Fibroblast of pulmonary artery (primary cell): ENCODE measurements at regions not wholly inside any gene's neighbourhood (a gene's known extent, or its start where the extent isn't known, plus 50 kb on each side); places are given as distances from the start of the nearest gene placed in this dataset.
"Not testable (repeated sequence)": the region's sequence is repeated elsewhere in the genome, so short reads cannot be mapped to it uniquely, and the experiment has no call there.

Experiments
- DNase-seq: peaks from one replicate; pipeline ENCODE4 v3.0.0-alpha.2; 2010; ENCODE audit warnings: low read depth
- H3K4me3 ChIP-seq: replicated peaks from 2 replicates; pipeline ENCODE4 v1.5.1; 2011; ENCODE audit warnings: low read depth, mild to moderate bottlenecking, control low read depth, low read length, moderate library complexity
- TF ChIP-seq, protein P1 (sequence below): IDR thresholded peaks from 2 replicates; pipeline ENCODE4 v1.5.1; 2011; ENCODE audit warnings: mild to moderate bottlenecking, control low read depth, low read length, inconsistent platforms; ENCODE audit errors: missing control alignments

DNA sequence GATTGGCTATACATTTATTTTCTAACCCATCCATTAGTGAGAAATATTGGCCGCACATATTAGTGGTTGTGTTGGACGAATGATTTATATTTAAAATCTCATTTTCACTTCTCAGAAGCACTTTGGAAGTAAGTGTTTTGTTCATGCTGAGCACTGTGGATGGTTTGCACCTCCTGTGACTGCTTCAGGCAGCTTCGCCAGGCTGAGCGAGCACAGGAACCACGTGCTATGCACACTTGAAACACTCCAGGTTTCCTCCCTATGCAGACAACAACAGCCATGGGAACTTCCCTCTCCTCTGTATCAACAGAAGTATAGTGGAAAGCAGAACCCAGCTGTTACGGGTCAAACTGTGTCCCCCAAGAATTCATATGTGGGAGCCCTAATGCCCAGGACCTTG, 67.3 kb upstream of the WDR11 start:
- TF ChIP-seq, protein P1, sequence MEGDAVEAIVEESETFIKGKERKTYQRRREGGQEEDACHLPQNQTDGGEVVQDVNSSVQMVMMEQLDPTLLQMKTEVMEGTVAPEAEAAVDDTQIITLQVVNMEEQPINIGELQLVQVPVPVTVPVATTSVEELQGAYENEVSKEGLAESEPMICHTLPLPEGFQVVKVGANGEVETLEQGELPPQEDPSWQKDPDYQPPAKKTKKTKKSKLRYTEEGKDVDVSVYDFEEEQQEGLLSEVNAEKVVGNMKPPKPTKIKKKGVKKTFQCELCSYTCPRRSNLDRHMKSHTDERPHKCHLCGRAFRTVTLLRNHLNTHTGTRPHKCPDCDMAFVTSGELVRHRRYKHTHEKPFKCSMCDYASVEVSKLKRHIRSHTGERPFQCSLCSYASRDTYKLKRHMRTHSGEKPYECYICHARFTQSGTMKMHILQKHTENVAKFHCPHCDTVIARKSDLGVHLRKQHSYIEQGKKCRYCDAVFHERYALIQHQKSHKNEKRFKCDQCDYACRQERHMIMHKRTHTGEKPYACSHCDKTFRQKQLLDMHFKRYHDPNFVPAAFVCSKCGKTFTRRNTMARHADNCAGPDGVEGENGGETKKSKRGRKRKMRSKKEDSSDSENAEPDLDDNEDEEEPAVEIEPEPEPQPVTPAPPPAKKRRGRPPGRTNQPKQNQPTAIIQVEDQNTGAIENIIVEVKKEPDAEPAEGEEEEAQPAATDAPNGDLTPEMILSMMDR, result no peak

DNA sequence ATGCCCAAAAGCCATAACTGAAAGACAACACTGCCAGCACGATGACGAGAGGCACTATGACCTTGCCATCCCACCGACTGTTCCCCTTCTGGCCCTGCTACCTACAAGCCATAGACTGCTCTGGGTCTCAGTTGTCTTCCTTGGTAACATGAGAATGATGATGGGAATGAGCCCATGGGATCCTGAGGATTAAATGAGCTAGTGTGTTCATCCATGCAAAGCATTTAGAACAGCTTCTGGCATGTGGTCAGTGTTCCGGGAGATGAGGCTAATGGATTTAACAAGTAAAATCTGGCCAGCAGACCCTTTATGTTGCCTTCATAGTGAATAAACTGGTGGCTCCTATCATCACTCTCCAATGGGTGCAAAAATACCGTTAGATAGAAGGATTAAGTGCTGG, 62.4 kb upstream of the WDR11 start:
- TF ChIP-seq, protein P1, result no peak
- DNase-seq, result no peak
- no peak overlapping the region for H3K4me3 ChIP-seq

More for the DNA sequence above, 67.3 kb upstream of the WDR11 start:
- no peak for DNase-seq
- no peak overlapping the region for H3K4me3 ChIP-seq

DNA sequence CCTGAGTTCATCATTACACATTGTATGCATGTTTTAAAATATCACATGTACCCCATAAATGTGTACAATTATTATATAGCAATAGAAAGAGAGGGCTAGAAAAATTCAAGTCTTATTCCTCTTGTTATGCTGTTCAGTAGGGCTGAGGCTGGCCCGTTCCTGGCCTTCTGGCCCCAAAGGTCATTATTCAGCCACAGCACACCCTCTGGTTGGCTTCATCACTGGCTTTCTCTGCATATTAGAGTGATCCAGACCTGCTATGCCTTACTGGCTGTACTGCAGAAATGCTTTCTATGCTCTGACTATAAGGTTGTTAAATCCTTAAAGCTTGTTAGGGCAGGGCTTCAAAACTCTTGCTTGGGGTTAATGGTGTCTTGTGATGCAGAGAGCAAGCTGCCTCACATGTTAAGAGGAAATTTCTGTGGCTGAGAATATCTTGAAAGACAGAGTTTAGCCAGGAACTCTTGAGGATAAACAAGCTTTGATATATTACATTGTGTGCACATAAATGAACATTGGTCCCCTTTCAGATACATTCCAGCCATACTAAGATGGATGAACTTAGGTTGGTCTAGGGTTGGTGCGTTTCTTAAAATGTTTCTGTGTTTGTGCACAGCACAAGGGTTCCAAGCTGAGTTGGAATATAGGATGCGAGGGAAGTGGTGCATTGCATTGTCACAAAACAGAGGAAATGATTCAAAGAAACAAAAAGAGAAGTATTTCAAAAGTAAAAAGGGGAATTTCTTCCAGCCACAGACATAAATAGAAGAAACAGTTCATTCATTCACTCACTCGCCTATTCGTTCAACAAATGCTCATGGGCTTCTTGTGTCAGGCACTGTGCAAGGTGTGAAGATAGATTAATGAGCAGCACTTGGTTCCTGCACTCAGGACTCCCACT, 61.6 kb upstream of the WDR11 start:
- no peak for DNase-seq
- TF ChIP-seq, protein P1, result no peak
- H3K4me3 ChIP-seq, result no peak overlapping the region

DNA sequence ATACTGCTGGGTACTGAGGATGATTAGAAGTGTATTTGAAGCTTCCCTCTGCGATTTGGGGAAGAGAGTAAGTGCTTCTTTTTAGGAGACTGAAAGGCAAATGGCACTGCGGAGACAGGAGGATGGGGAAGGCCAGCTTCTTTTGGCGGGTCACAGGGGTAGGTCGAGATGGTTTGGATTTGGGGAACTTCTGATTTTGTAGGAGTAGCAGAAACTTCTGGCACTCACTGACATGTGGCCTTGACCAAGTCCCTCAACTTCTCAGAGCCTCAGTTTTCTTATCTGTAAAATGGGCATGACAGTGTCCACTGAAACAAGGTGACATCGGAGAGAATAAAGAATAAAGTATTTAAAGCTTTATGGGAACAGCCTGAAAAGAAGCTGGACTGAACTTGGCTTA, 59.8 kb upstream of the WDR11 start:
- TF ChIP-seq, protein P1, result no peak

DNA sequence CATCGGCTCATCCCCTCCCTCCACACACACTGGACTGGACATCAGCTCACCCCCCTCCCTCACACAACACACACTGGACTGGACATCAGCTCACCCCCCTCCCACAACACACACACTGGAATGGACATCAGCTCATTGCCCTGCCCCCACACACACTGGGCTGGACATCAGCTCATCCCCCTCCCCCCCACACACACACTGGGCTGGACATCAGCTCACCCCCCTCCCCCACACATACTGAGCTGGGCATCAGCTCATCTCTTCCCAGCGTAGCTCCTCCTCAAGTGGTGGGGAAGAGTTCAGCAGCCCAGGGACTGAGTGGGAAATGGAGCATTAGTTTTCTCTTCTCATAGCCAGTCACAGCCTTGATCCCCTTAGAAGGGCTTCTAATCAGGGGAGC, 58.1 kb upstream of the WDR11 start:
- DNase-seq, result no peak
- TF ChIP-seq, protein P1, result no peak

More for the DNA sequence above, 59.8 kb upstream of the WDR11 start:
- H3K4me3 ChIP-seq, result no peak overlapping the region
- DNase-seq, result no peak

DNA sequence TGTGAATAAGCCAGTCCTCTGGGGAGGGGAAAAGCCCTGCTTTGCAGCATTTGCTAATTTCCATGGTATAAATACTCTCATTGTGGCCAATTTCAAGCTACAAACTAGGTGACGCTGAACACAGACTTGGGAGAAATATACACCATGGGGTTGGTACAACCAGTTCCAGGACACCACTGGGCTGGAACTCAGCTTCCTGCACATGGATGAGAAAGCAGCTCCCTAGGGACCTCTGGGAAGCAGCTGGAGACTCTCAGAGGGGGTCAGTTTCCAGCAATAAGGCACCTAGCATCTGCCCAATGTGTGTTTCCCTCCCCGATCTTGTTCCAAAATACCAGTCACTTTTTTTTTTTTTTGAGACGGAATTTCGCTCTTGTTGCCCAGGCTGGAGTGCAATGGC, 56.8 kb upstream of the WDR11 start:
- H3K4me3 ChIP-seq, result no peak overlapping the region
- no peak for DNase-seq
- TF ChIP-seq, protein P1, result no peak

More for the DNA sequence above, 58.1 kb upstream of the WDR11 start:
- H3K4me3 ChIP-seq, result no peak overlapping the region

DNA sequence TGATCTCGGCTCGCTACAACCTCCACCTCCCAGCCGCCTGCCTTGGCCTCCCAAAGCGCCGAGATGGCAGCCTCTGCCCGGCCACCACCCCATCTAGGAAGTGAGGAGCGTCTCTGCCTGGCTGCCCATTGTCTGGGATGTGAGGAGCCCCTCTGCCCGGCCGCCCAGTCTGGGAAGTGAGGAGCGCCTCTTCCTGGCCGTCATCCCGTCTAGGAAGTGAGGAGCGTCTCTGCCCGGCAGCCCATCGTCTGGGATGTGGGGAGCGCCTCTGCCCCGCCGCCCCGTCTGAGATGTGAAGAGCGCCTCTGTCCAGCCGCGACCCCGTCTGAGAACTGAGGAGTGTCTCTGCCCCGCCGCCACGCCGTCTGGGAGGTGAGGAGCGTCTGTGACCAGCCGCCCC, 52.9 kb upstream of the WDR11 start:
- H3K4me3 ChIP-seq, DNase-seq: not testable (repeated sequence)
